IMR-90 (cell line): ENCODE measurements at regions not wholly inside any gene's neighbourhood (a gene's known extent, or its start where the extent isn't known, plus 50 kb on each side); places are given as distances from the start of the nearest gene placed in this dataset.

Source experiments
- ATAC-seq: fragments of 200-7000 bp; cut with Tn5 transposase; 2 replicates; pipeline ENCODE4 v1.9.1; 2020; ENCODE audit warnings: low read depth, mild to moderate bottlenecking, moderate library complexity
- BruUV-seq: library from RNA; stranded (reverse); fragments of 400-500 nt; replicated peaks from 2 replicates; lab custom pipeline; 2021; lab: Mats Ljungman, UMichigan
- CTCF ChIA-PET: fragments of 300-600 bp; formaldehyde crosslinking; extraction: SDS; loops from one replicate; lab custom pipeline; 2021; ENCODE audit warnings: antibody characterized with exemption; lab: Yijun Ruan, JAX
- POLR2A ChIA-PET: fragments of 300-600 bp; sonication (Branson Sonifier 250); formaldehyde crosslinking; loops from one replicate; lab custom pipeline; 2022; ENCODE audit warnings: antibody characterized with exemption; ENCODE audit not compliant: unreplicated experiment; lab: Charles Lee
- DNase-seq: peaks from one replicate; pipeline ENCODE4 v3.0.0; 2013
- H2AFZ ChIP-seq: replicated peaks from 2 replicates; pipeline ENCODE3; 2013; ENCODE audit warnings: low read length, mild to moderate bottlenecking; ENCODE audit not compliant: poor library complexity
- H2AK5ac ChIP-seq: 2 replicates; pipeline ENCODE4 v1.6.1; 2013; ENCODE audit warnings: low read depth, low read length, inconsistent platforms
- H2AK9ac ChIP-seq: replicated peaks from 2 replicates; pipeline ENCODE3; 2013; ENCODE audit warnings: mild to moderate bottlenecking, low read depth, low read length, moderate library complexity; ENCODE audit not compliant: poor library complexity
- H2BK120ac ChIP-seq: 2 replicates; pipeline ENCODE4 v1.6.1; 2013; ENCODE audit warnings: low read depth, low read length, inconsistent platforms
- H2BK15ac ChIP-seq: 3 replicates; pipeline ENCODE4 v1.6.1; 2013; ENCODE audit warnings: low read depth, low read length, inconsistent platforms
- H2BK20ac ChIP-seq: 2 replicates; pipeline ENCODE4 v1.6.1; 2013; ENCODE audit warnings: low read depth, mild to moderate bottlenecking, inconsistent platforms, low read length, moderate library complexity
- H2BK5ac ChIP-seq: 2 replicates; pipeline ENCODE4 v1.6.1; 2013; ENCODE audit warnings: mild to moderate bottlenecking, low read depth, low read length, inconsistent platforms; ENCODE audit not compliant: poor library complexity, severe bottlenecking
- H3K14ac ChIP-seq: replicated peaks from 2 replicates; pipeline ENCODE4 v1.6.1; 2013; ENCODE audit warnings: low read depth, low read length, inconsistent platforms
- H3K18ac ChIP-seq: 2 replicates; pipeline ENCODE4 v1.6.1; 2013; ENCODE audit warnings: low read depth, low read length, control low read depth
- H3K23ac ChIP-seq: 2 replicates; pipeline ENCODE4 v1.6.1; 2013; ENCODE audit warnings: low read depth, low read length, inconsistent platforms
- H3K27ac ChIP-seq: 2 replicates; pipeline ENCODE4 v1.5.1; 2013; ENCODE audit warnings: mild to moderate bottlenecking, control low read depth, low read length; ENCODE audit not compliant: insufficient read depth
- H3K27me3 ChIP-seq: 2 replicates; pipeline ENCODE4 v1.6.1; 2013; ENCODE audit warnings: low read length; ENCODE audit not compliant: control insufficient read depth, insufficient read depth
- H3K36me3 ChIP-seq: 2 replicates; pipeline ENCODE4 v1.6.1; 2013; ENCODE audit warnings: low read length, mixed read lengths; ENCODE audit not compliant: control insufficient read depth, insufficient read depth
- H3K4ac ChIP-seq: 2 replicates; pipeline ENCODE4 v1.6.1; 2013; ENCODE audit warnings: low read depth, low read length, inconsistent platforms
- H3K4me1 ChIP-seq: 2 replicates; pipeline ENCODE4 v1.6.1; 2013; ENCODE audit warnings: low read length, mixed read lengths; ENCODE audit not compliant: control insufficient read depth, insufficient read depth
- H3K4me2 ChIP-seq: 2 replicates; pipeline ENCODE4 v1.6.1; 2013; ENCODE audit warnings: low read depth, mild to moderate bottlenecking, control low read depth, low read length, moderate library complexity
- H3K4me3 ChIP-seq: 2 replicates; pipeline ENCODE4 v1.5.1; 2013; ENCODE audit warnings: low read depth, mild to moderate bottlenecking, control low read depth, low read length, moderate library complexity; ENCODE audit not compliant: insufficient read depth
- H3K56ac ChIP-seq: 2 replicates; pipeline ENCODE4 v1.6.1; 2013; ENCODE audit warnings: low read length, inconsistent platforms; ENCODE audit not compliant: insufficient read depth; ENCODE audit errors: extremely low read depth
- H3K79me1 ChIP-seq, 2 experiments: 2 replicates each; pipeline ENCODE4 v1.6.1; 2013; ENCODE audit warnings: low read length in 2 of 2, inconsistent platforms in 1 of 2, low read depth in 1 of 2
- H3K9ac ChIP-seq: 2 replicates; pipeline ENCODE4 v1.6.1; 2013; ENCODE audit warnings: low read depth, low read length, control low read depth
- H3K9me1 ChIP-seq: 2 replicates; pipeline ENCODE4 v1.6.1; 2013; ENCODE audit warnings: low read length, inconsistent platforms; ENCODE audit not compliant: insufficient read depth
- H3K9me3 ChIP-seq: 2 replicates; pipeline ENCODE4 v1.6.1; 2013; ENCODE audit warnings: low read length; ENCODE audit not compliant: control insufficient read depth, insufficient read depth
- H4K20me1 ChIP-seq: 2 replicates; pipeline ENCODE4 v1.6.1; 2013; ENCODE audit warnings: low read length, inconsistent platforms; ENCODE audit not compliant: insufficient read depth
- H4K5ac ChIP-seq: 2 replicates; pipeline ENCODE4 v1.6.1; 2013; ENCODE audit warnings: mild to moderate bottlenecking, low read depth, low read length, control low read depth
- H4K8ac ChIP-seq, 2 experiments: 2 replicates each; pipeline ENCODE4 v1.6.1; 2013; ENCODE audit warnings: low read depth in 2 of 2, low read length in 2 of 2, control low read depth in 1 of 2, inconsistent platforms in 1 of 2
- H4K91ac ChIP-seq: 2 replicates; pipeline ENCODE4 v1.6.1; 2013; ENCODE audit warnings: low read depth, low read length, inconsistent platforms; ENCODE audit not compliant: insufficient read depth
- BHLHE40 ChIP-seq: fragments of 150-350 bp; IDR thresholded peaks from 2 replicates; pipeline ENCODE4 v1.6.1; 2016; ENCODE audit warnings: mild to moderate bottlenecking, low read depth, low read length
- CEBPB ChIP-seq: IDR thresholded peaks from 2 replicates; pipeline ENCODE4 v1.6.1; 2012; ENCODE audit warnings: low read depth, low read length, improper control_type of control experiment
- CHD1 ChIP-seq: IDR thresholded peaks from 2 replicates; pipeline ENCODE4 v1.6.1; 2012; ENCODE audit warnings: low read depth, low read length, improper control_type of control experiment
- CTCF ChIP-seq: conservative IDR thresholded peaks from 2 replicates; pipeline ENCODE4 v1.5.1; 2012; ENCODE audit warnings: mild to moderate bottlenecking, low read depth, low read length, improper control_type of control experiment
- ELK1 ChIP-seq: fragments of 150-350 bp; IDR thresholded peaks from 2 replicates; pipeline ENCODE4 v1.6.1; 2016; ENCODE audit warnings: low read depth, mild to moderate bottlenecking, low read length, moderate library complexity, borderline replicate concordance
- FOS ChIP-seq: fragments of 150-350 bp; IDR thresholded peaks from 2 replicates; pipeline ENCODE4 v1.6.1; 2016; ENCODE audit warnings: low read depth, low read length
- MAFK ChIP-seq: IDR thresholded peaks from 2 replicates; pipeline ENCODE4 v1.6.1; 2012; ENCODE audit warnings: low read depth, low read length, improper control_type of control experiment
- MAZ ChIP-seq: IDR thresholded peaks from 2 replicates; pipeline ENCODE4 v1.6.1; 2012; ENCODE audit warnings: low read depth, mild to moderate bottlenecking, low read length, improper control_type of control experiment, moderate library complexity, borderline replicate concordance
- MXI1 ChIP-seq: IDR thresholded peaks from 2 replicates; pipeline ENCODE4 v1.6.1; 2012; ENCODE audit warnings: low read depth, mild to moderate bottlenecking, low read length, moderate library complexity, borderline replicate concordance
- NFE2L2 ChIP-seq: fragments of 150-350 bp; IDR thresholded peaks from 2 replicates; pipeline ENCODE4 v1.6.1; 2016; ENCODE audit warnings: low read depth, mild to moderate bottlenecking, low read length
- POLR2A ChIP-seq: IDR thresholded peaks from 2 replicates; pipeline ENCODE4 v1.6.1; 2012; ENCODE audit warnings: mild to moderate bottlenecking, low read depth, low read length
- RAD21 ChIP-seq: IDR thresholded peaks from 2 replicates; pipeline ENCODE4 v1.6.1; 2012; ENCODE audit warnings: low read length, improper control_type of control experiment
- RCOR1 ChIP-seq: IDR thresholded peaks from 2 replicates; pipeline ENCODE4 v1.6.1; 2012; ENCODE audit warnings: mild to moderate bottlenecking, low read length, improper control_type of control experiment; ENCODE audit not compliant: insufficient replicate concordance
- RFX5 ChIP-seq: IDR thresholded peaks from 2 replicates; pipeline ENCODE4 v1.8.0; 2012; ENCODE audit warnings: low read depth, mild to moderate bottlenecking, low read length, moderate library complexity
- SMC3 ChIP-seq: fragments of 150-350 bp; IDR thresholded peaks from 2 replicates; pipeline ENCODE4 v1.6.1; 2016; ENCODE audit warnings: low read depth, mild to moderate bottlenecking, antibody characterized with exemption, low read length, moderate library complexity
- USF2 ChIP-seq: fragments of 150-350 bp; IDR thresholded peaks from 2 replicates; pipeline ENCODE4 v1.6.1; 2017; ENCODE audit warnings: mild to moderate bottlenecking, antibody characterized with exemption, low read length, low read depth
- WGBS, 2 experiments: methylation state at CpG; one replicate each; pipeline versions ENCODE4 v1.1.5 to v1.1.7; 2013; ENCODE audit warnings: missing lambda C conversion rate in 2 of 2; ENCODE audit not compliant: insufficient read length in 1 of 2; ENCODE audit errors: extremely low coverage in 2 of 2; 5-methylcytosine and 5-hydroxymethylcytosine counted together
- dilution Hi-C: fragments of 300-500 bp; cut with HindIII; formaldehyde crosslinking; loops from one replicate; pipeline ENCODE4 v1.14.3; 2018; ENCODE audit warnings: low sequenced_read_pairs; ENCODE audit not compliant: unreplicated experiment
- in situ Hi-C: fragments of 300-500 bp; cut with MboI; formaldehyde crosslinking; loops from 3 replicates; pipeline ENCODE4 v1.14.3; 2019; ENCODE audit warnings: low sequenced_read_pairs, inconsistent platforms, mixed read lengths
- intact Hi-C: fragments of 100-400 bp; cut with micrococcal nuclease; formaldehyde crosslinking; loops from 2 replicates; pipeline ENCODE4 v1.10.0; 2022

GRCh38 chr16:11480634-11481033, 106.1 kb downstream of the LITAF start:
- no peak overlapping the region for H2AFZ ChIP-seq
- no peak for DNase-seq
- no peak overlapping the region for H2BK15ac ChIP-seq
- BruUV-seq: no TSS peak
- TF ChIP-seq MAFK (no peak), POLR2A (no peak), RFX5 (no peak), CEBPB (no peak), MAZ (no peak), CTCF (no peak), BHLHE40 (no peak), RAD21 (no peak), CHD1 (no peak), USF2 (no peak), MXI1 (no peak), FOS (no peak), SMC3 (no peak), NFE2L2 (no peak), RCOR1 (no peak), ELK1 (no peak)
- no peak overlapping the region for H2BK120ac ChIP-seq
- no peak for ATAC-seq
- peaks cover 6% of the 10 kb centered on the region; the same call in 1 of the 2 replicates for H3K9me1 ChIP-seq
- H3K18ac ChIP-seq: no peak overlapping the region
- no peak overlapping the region for H3K56ac ChIP-seq
- H3K23ac ChIP-seq: no peak overlapping the region
- WGBS, 2 experiments: no CpG with 5 or more reads among the region's 5 CpGs
- in situ Hi-C loops (no loop called here), intact Hi-C loops (no loop called here), dilution Hi-C loops (no loop called here)
- no peaks in the 10 kb centered on the region; the same call in 1 of the 2 replicates for H3K9me3 ChIP-seq
- H4K20me1 ChIP-seq: no peaks in the 10 kb centered on the region
- H3K9ac ChIP-seq: no peak overlapping the region
- peak overlapping the region; percentile 51; the same call in 1 of the 2 replicates for H2AK5ac ChIP-seq
- peaks cover 3% of the 10 kb centered on the region; the same call in 1 of the 2 replicates for H3K4me1 ChIP-seq
- H3K27me3 ChIP-seq: no peaks in the 10 kb centered on the region; the same call in 1 of the 2 replicates
- ChIA-PET CTCF (no interaction called here), POLR2A (no interaction called here)
- H3K4ac ChIP-seq: no peak overlapping the region
- no peak overlapping the region for H3K4me3 ChIP-seq
- H3K14ac ChIP-seq: no peak overlapping the region
- no peak overlapping the region for H4K91ac ChIP-seq
- H3K4me2 ChIP-seq: no peak overlapping the region
- no peak overlapping the region for H4K8ac ChIP-seq
- no peak overlapping the region for H2BK5ac ChIP-seq
- no peak overlapping the region for H3K27ac ChIP-seq
- peak overlapping the region; percentile 8; the same call in 1 of the 2 replicates for H2BK20ac ChIP-seq
- no peaks in the 10 kb centered on the region for H3K79me1 ChIP-seq
- H4K5ac ChIP-seq: no peak overlapping the region
- H2AK9ac ChIP-seq: no peak overlapping the region
- H3K36me3 ChIP-seq: no peaks in the 10 kb centered on the region
